ENCODE measurements at regions not wholly inside any gene's neighbourhood (a gene's known extent, or its start where the extent isn't known, plus 50 kb on each side); places are given as distances from the start of the nearest gene placed in this dataset.

- no peak for TF ChIP-seq CTCF (IDR thresholded peaks at IDR 0.05)
- no peak for TF ChIP-seq POLR2A (IDR thresholded peaks at IDR 0.05)
These were observed 185.5 kb upstream of the ZSWIM2 start for GRCh38 chr2:187034434-187034833.

Measured in body of pancreas (tissue), 4 donors.